Colonic mucosa (tissue), 4 donors: ENCODE measurements at regions not wholly inside any gene's neighbourhood (a gene's known extent, or its start where the extent isn't known, plus 50 kb on each side); places are given as distances from the start of the nearest gene placed in this dataset.
"Not testable (repeated sequence)": the region's sequence is repeated elsewhere in the genome, so short reads cannot be mapped to it uniquely, and the experiment has no call there.

Experiments used
- DNase-seq: peaks from one replicate; pipeline ENCODE4 v3.0.0-alpha.2; 2020
- H3K27ac ChIP-seq: fragments of 200-600 bp; one replicate; pipeline ENCODE4 v1.8.0; 2021
- H3K27me3 ChIP-seq: fragments of 200-600 bp; one replicate; pipeline ENCODE4 v1.8.0; 2021
- H3K36me3 ChIP-seq: fragments of 200-600 bp; one replicate; pipeline ENCODE4 v1.8.0; 2021
- H3K4me1 ChIP-seq: fragments of 200-600 bp; one replicate; pipeline ENCODE4 v1.8.0; 2021; ENCODE audit warnings: mild to moderate bottlenecking
- H3K4me3 ChIP-seq: fragments of 200-600 bp; one replicate; pipeline ENCODE4 v1.8.0; 2021
- H3K9ac ChIP-seq, 2 donors: one replicate each; pipeline ENCODE4 v1.7.0; 2013; ENCODE audit warnings: control low read depth in 2 of 2, low read depth in 2 of 2, low read length in 2 of 2
- H3K9me3 ChIP-seq: fragments of 200-600 bp; one replicate; pipeline ENCODE4 v1.8.0; 2021
- CTCF ChIP-seq: fragments of 200-600 bp; IDR thresholded peaks from one replicate; pipeline ENCODE4 v1.8.0; 2022; ENCODE audit warnings: antibody characterized with exemption, mild to moderate bottlenecking
- intact Hi-C: fragments of 100-400 bp; cut with DNase I; formaldehyde crosslinking; loops from one replicate; pipeline ENCODE4 v1.14.1; 2022
- donor health status: healthy.
- donor health status: DM: no; HTN: no; CAD: no.
- donor health status: DM: no; HTN: no; CAD: no.

- Histone ChIP-seq H3K9ac (no peak overlapping the region), H3K4me1 (no peaks in the 10 kb centered on the region), H3K36me3 (no peaks in the 10 kb centered on the region), H3K4me3 (no peak overlapping the region), H3K27me3 (no peaks in the 10 kb centered on the region), H3K9me3 (no peaks in the 10 kb centered on the region), H3K27ac (no peak overlapping the region)
- no peak for DNase-seq
- intact Hi-C loops = no loop called here
- no peak for TF ChIP-seq CTCF
Measured at GRCh38 chr17:78299049-78299448, 60.8 kb downstream of the SOCS3 start.

- intact Hi-C loops = loop anchor here (5.0 kb wide), 1 partner anchor 128 kb away; no protein-coding TSS in a partner anchor
- no peak for TF ChIP-seq CTCF
- H3K9ac ChIP-seq = no peak overlapping the region
Measured at GRCh38 chr17:78294776-78295175, 63.3 kb downstream of the TMEM235 start.

GRCh38 chr17:78294356-78294755 lies 62.9 kb downstream of the TMEM235 start:
- Histone ChIP-seq H3K27me3 (no peaks in the 10 kb centered on the region), H3K4me1 (no peaks in the 10 kb centered on the region), H3K9ac (no peak overlapping the region), H3K27ac (no peak overlapping the region), H3K4me3 (no peak overlapping the region), H3K9me3 (no peaks in the 10 kb centered on the region), H3K36me3 (no peaks in the 10 kb centered on the region)
- DNase-seq = no peak
- TF ChIP-seq CTCF = no peak
- intact Hi-C loops = loop anchor here (5.0 kb wide), 1 partner anchor 128 kb away; no protein-coding TSS in a partner anchor

More at GRCh38 chr17:78294776-78295175, 63.3 kb downstream of the TMEM235 start:
- no peaks in the 10 kb centered on the region for H3K36me3 ChIP-seq
- H3K4me1 ChIP-seq = no peaks in the 10 kb centered on the region
- no peak overlapping the region for H3K4me3 ChIP-seq
- no peak for DNase-seq
- H3K27me3 ChIP-seq = no peaks in the 10 kb centered on the region
- no peaks in the 10 kb centered on the region for H3K9me3 ChIP-seq
- H3K27ac ChIP-seq = no peak overlapping the region

GRCh38 chr17:78293151-78293550 lies 61.7 kb downstream of the TMEM235 start:
- not testable (repeated sequence) for H3K27ac ChIP-seq, H3K27me3 ChIP-seq, H3K9ac ChIP-seq, DNase-seq, H3K4me3 ChIP-seq, H3K4me1 ChIP-seq, H3K9me3 ChIP-seq, H3K36me3 ChIP-seq
- intact Hi-C loops = loop anchor here (5.0 kb wide), 1 partner anchor 129 kb away; no protein-coding TSS in a partner anchor

GRCh38 chr17:78291944-78292910 lies 60.8 kb downstream of the TMEM235 start:
- Histone ChIP-seq H3K4me3 (no peak overlapping the region), H3K4me1 (no peaks in the 10 kb centered on the region), H3K9ac (no peak overlapping the region), H3K27me3 (no peaks in the 10 kb centered on the region), H3K9me3 (no peaks in the 10 kb centered on the region), H3K36me3 (no peaks in the 10 kb centered on the region), H3K27ac (no peak overlapping the region)
- DNase-seq = no peak
- intact Hi-C loops = loop anchor here (5.0 kb wide), 1 partner anchor 130 kb away; no protein-coding TSS in a partner anchor
- no peak for TF ChIP-seq CTCF

GRCh38 chr17:78290721-78291120 lies 59.3 kb downstream of the TMEM235 start:
- Histone ChIP-seq H3K27me3 (no peaks in the 10 kb centered on the region), H3K4me1 (no peaks in the 10 kb centered on the region), H3K9me3 (no peaks in the 10 kb centered on the region), H3K4me3 (no peak overlapping the region), H3K36me3 (no peaks in the 10 kb centered on the region), H3K9ac (no peak overlapping the region), H3K27ac (no peak overlapping the region)
- no peak for TF ChIP-seq CTCF
- intact Hi-C loops = loop anchor here (5.0 kb wide), 1 partner anchor 132 kb away; no protein-coding TSS in a partner anchor
- no peak for DNase-seq
